Activated CD4-positive, alpha-beta memory T cell treated with anti-CD3 and anti-CD28 coated beads, Interleukin-2, amount 10 ng/mL, durations not matched to agents 7 days and 5 days (primary cell): ENCODE measurements at regions not wholly inside any gene's neighbourhood (a gene's known extent, or its start where the extent isn't known, plus 50 kb on each side); places are given as distances from the start of the nearest gene placed in this dataset.

Source experiments
- CTCF ChIA-PET: fragments of 350-600 bp; sonication (Branson Sonifier 250); formaldehyde crosslinking; loops from one replicate; lab custom pipeline; 2021; ENCODE audit warnings: antibody characterized with exemption, inconsistent platforms; lab: Charles Lee
- POLR2A ChIA-PET: fragments of 350-600 bp; sonication (Branson Sonifier 250); formaldehyde crosslinking; loops from one replicate; lab custom pipeline; 2021; ENCODE audit warnings: antibody characterized with exemption; lab: Charles Lee
- DNase-seq: peaks from one replicate; pipeline ENCODE4 v3.0.0-alpha.2; 2020
- H3K27ac Mint-ChIP-seq: one replicate; pipeline ENCODE4 v1.8.0; 2021; ENCODE audit warnings: mild to moderate bottlenecking, mixed read lengths
- H3K27me3 Mint-ChIP-seq: one replicate; pipeline ENCODE4 v1.8.0; 2021; ENCODE audit warnings: mixed read lengths
- H3K36me3 Mint-ChIP-seq: one replicate; pipeline ENCODE4 v1.8.0; 2021; ENCODE audit warnings: low read depth, mixed read lengths
- H3K4me1 Mint-ChIP-seq: one replicate; pipeline ENCODE4 v1.8.0; 2021; ENCODE audit warnings: mixed read lengths
- H3K4me3 Mint-ChIP-seq: one replicate; pipeline ENCODE4 v1.8.0; 2021; ENCODE audit warnings: mild to moderate bottlenecking, mixed read lengths
- H3K9me3 Mint-ChIP-seq: one replicate; pipeline ENCODE4 v1.8.0; 2021; ENCODE audit warnings: mixed read lengths

GRCh38 chr4:82045267-82045666 is 328.5 kb downstream of the HNRNPD start:
- ChIA-PET CTCF (no interaction called here), POLR2A (no interaction called here)
- Mint-ChIP-seq H3K4me1 (peaks cover 2% of the 10 kb centered on the region), H3K4me3 (no peak overlapping the region), H3K27me3 (peaks cover 54% of the 10 kb centered on the region), H3K9me3 (no peaks in the 10 kb centered on the region), H3K36me3 (no peaks in the 10 kb centered on the region), H3K27ac (no peak overlapping the region)
- no peak for DNase-seq

- Mint-ChIP-seq H3K4me1 (peaks cover 2% of the 10 kb centered on the region), H3K27ac (no peak overlapping the region), H3K36me3 (no peaks in the 10 kb centered on the region), H3K4me3 (no peak overlapping the region), H3K27me3 (peaks cover 56% of the 10 kb centered on the region), H3K9me3 (no peaks in the 10 kb centered on the region)
- CTCF ChIA-PET: no interaction called here
- POLR2A ChIA-PET: no interaction called here
- DNase-seq: no peak
Observed at GRCh38 chr4:82044141-82044993, 329.4 kb downstream of the HNRNPD start.

GRCh38 chr4:82043809-82044137 is 330.0 kb downstream of the HNRNPD start:
- H3K4me3 Mint-ChIP-seq: no peak overlapping the region
- H3K9me3 Mint-ChIP-seq: no peaks in the 10 kb centered on the region
- POLR2A ChIA-PET: no interaction called here
- CTCF ChIA-PET: no interaction called here
- no peaks in the 10 kb centered on the region for H3K36me3 Mint-ChIP-seq
- H3K27ac Mint-ChIP-seq: no peak overlapping the region
- DNase-seq: no peak
- H3K4me1 Mint-ChIP-seq: peaks cover 2% of the 10 kb centered on the region
- H3K27me3 Mint-ChIP-seq: peaks cover 59% of the 10 kb centered on the region

GRCh38 chr4:82043081-82043808 is 330.5 kb downstream of the HNRNPD start:
- POLR2A ChIA-PET: no interaction called here
- DNase-seq: no peak
- CTCF ChIA-PET: no interaction called here
- H3K27me3 Mint-ChIP-seq: peaks cover 59% of the 10 kb centered on the region
- no peak overlapping the region for H3K27ac Mint-ChIP-seq
- no peak overlapping the region for H3K4me3 Mint-ChIP-seq
- peaks cover 2% of the 10 kb centered on the region for H3K4me1 Mint-ChIP-seq
- no peaks in the 10 kb centered on the region for H3K36me3 Mint-ChIP-seq
- H3K9me3 Mint-ChIP-seq: no peaks in the 10 kb centered on the region

GRCh38 chr4:82042042-82042441 is 331.7 kb downstream of the HNRNPD start:
- no peaks in the 10 kb centered on the region for H3K36me3 Mint-ChIP-seq
- H3K9me3 Mint-ChIP-seq: no peaks in the 10 kb centered on the region
- ChIA-PET POLR2A (no interaction called here), CTCF (no interaction called here)
- H3K4me1 Mint-ChIP-seq: peaks cover 2% of the 10 kb centered on the region
- H3K27me3 Mint-ChIP-seq: peaks cover 57% of the 10 kb centered on the region
- DNase-seq: no peak
- H3K4me3 Mint-ChIP-seq: no peak overlapping the region
- H3K27ac Mint-ChIP-seq: no peak overlapping the region

- Mint-ChIP-seq H3K27ac (no peak overlapping the region), H3K9me3 (no peaks in the 10 kb centered on the region), H3K27me3 (peaks cover 39% of the 10 kb centered on the region), H3K4me1 (peaks cover 2% of the 10 kb centered on the region), H3K36me3 (no peaks in the 10 kb centered on the region), H3K4me3 (no peak overlapping the region)
- DNase-seq: no peak
- POLR2A ChIA-PET: no interaction called here
- CTCF ChIA-PET: interaction anchor here (0.7 kb wide), 1 partner anchor 447 kb away, joined by 3 read pairs; no protein-coding TSS in a partner anchor
Observed at GRCh38 chr4:82038936-82039335, 334.9 kb downstream of the HNRNPD start.

- ChIA-PET CTCF (no interaction called here), POLR2A (no interaction called here)
- no peak overlapping the region for H3K4me3 Mint-ChIP-seq
- no peaks in the 10 kb centered on the region for H3K9me3 Mint-ChIP-seq
- H3K4me1 Mint-ChIP-seq: no peaks in the 10 kb centered on the region
- DNase-seq: no peak
- H3K36me3 Mint-ChIP-seq: no peaks in the 10 kb centered on the region
- H3K27me3 Mint-ChIP-seq: peaks cover 12% of the 10 kb centered on the region
- no peak overlapping the region for H3K27ac Mint-ChIP-seq
Observed at GRCh38 chr4:82036181-82036580, 337.6 kb downstream of the HNRNPD start.

GRCh38 chr4:82034878-82035277 is 338.9 kb downstream of the HNRNPD start:
- DNase-seq: no peak
- Mint-ChIP-seq H3K27me3 (peaks cover 4% of the 10 kb centered on the region), H3K36me3 (no peaks in the 10 kb centered on the region), H3K4me3 (no peak overlapping the region), H3K27ac (no peak overlapping the region), H3K9me3 (no peaks in the 10 kb centered on the region), H3K4me1 (no peaks in the 10 kb centered on the region)
- POLR2A ChIA-PET: no interaction called here
- CTCF ChIA-PET: no interaction called here

- Mint-ChIP-seq H3K4me1 (no peaks in the 10 kb centered on the region), H3K36me3 (no peaks in the 10 kb centered on the region), H3K4me3 (no peak overlapping the region), H3K27me3 (peaks cover 3% of the 10 kb centered on the region), H3K9me3 (no peaks in the 10 kb centered on the region), H3K27ac (no peak overlapping the region)
- CTCF ChIA-PET: no interaction called here
- POLR2A ChIA-PET: no interaction called here
- DNase-seq: no peak
Observed at GRCh38 chr4:82033862-82034261, 339.9 kb downstream of the HNRNPD start.

- H3K9me3 Mint-ChIP-seq: no peaks in the 10 kb centered on the region
- H3K36me3 Mint-ChIP-seq: no peaks in the 10 kb centered on the region
- no peak overlapping the region for H3K4me3 Mint-ChIP-seq
- ChIA-PET CTCF (no interaction called here), POLR2A (no interaction called here)
- H3K27ac Mint-ChIP-seq: no peak overlapping the region
- DNase-seq: no peak
- peaks cover 6% of the 10 kb centered on the region for H3K27me3 Mint-ChIP-seq
- no peaks in the 10 kb centered on the region for H3K4me1 Mint-ChIP-seq
Observed at GRCh38 chr4:82031376-82031927, 342.3 kb downstream of the HNRNPD start.

- POLR2A ChIA-PET: no interaction called here
- H3K36me3 Mint-ChIP-seq: no peaks in the 10 kb centered on the region
Observed at GRCh38 chr4:82017680-82018079, 356.1 kb downstream of the HNRNPD start.

GRCh38 chr4:82005158-82005557 is 368.6 kb downstream of the HNRNPD start:
- no peaks in the 10 kb centered on the region for H3K36me3 Mint-ChIP-seq
- H3K4me1 Mint-ChIP-seq: no peaks in the 10 kb centered on the region
- POLR2A ChIA-PET: no interaction called here
- H3K27me3 Mint-ChIP-seq: no peaks in the 10 kb centered on the region
- CTCF ChIA-PET: no interaction called here
- no peak for DNase-seq
- peaks cover 5% of the 10 kb centered on the region for H3K9me3 Mint-ChIP-seq
- H3K27ac Mint-ChIP-seq: no peak overlapping the region
- no peak overlapping the region for H3K4me3 Mint-ChIP-seq

More at GRCh38 chr4:82017680-82018079, 356.1 kb downstream of the HNRNPD start:
- H3K4me3 Mint-ChIP-seq: no peak overlapping the region
- DNase-seq: no peak
- H3K27ac Mint-ChIP-seq: no peak overlapping the region
- H3K9me3 Mint-ChIP-seq: peaks cover 7% of the 10 kb centered on the region
- no peaks in the 10 kb centered on the region for H3K4me1 Mint-ChIP-seq
- H3K27me3 Mint-ChIP-seq: no peaks in the 10 kb centered on the region
- CTCF ChIA-PET: no interaction called here

- no peak overlapping the region for H3K4me3 Mint-ChIP-seq
- ChIA-PET POLR2A (no interaction called here), CTCF (no interaction called here)
- no peak overlapping the region for H3K27ac Mint-ChIP-seq
- no peak for DNase-seq
- H3K27me3 Mint-ChIP-seq: peaks cover 1% of the 10 kb centered on the region
- H3K9me3 Mint-ChIP-seq: no peaks in the 10 kb centered on the region
- H3K36me3 Mint-ChIP-seq: no peaks in the 10 kb centered on the region
- H3K4me1 Mint-ChIP-seq: no peaks in the 10 kb centered on the region
Observed at GRCh38 chr4:81997313-81997712, 376.5 kb downstream of the HNRNPD start.
